SJCRH30 (cell line): ENCODE measurements at regions not wholly inside any gene's neighbourhood (a gene's known extent, or its start where the extent isn't known, plus 50 kb on each side); places are given as distances from the start of the nearest gene placed in this dataset.
A peak's percentile ranks its signal among the peaks of the same experiment; 100 is the strongest.

Experiments
- DNase-seq, 2 experiments: peaks; one replicate each; pipeline ENCODE4 v3.0.0-alpha.2; 2015 to 2020
- H3K27ac ChIP-seq: fragments of 250-450 bp; sonication (Bioruptor Pico); 2 replicates; pipeline ENCODE4 v1.5.1; 2020; ENCODE audit warnings: mild to moderate bottlenecking, moderate library complexity
- H3K27me3 ChIP-seq: fragments of 250-450 bp; sonication (Bioruptor Pico); 2 replicates; pipeline ENCODE4 v1.5.1; 2020; ENCODE audit warnings: mild to moderate bottlenecking, moderate library complexity
- H3K36me3 ChIP-seq: fragments of 250-450 bp; sonication (Bioruptor Pico); 2 replicates; pipeline ENCODE4 v1.5.1; 2020; ENCODE audit warnings: mild to moderate bottlenecking, moderate library complexity
- H3K4me1 ChIP-seq: fragments of 250-450 bp; sonication (Bioruptor Pico); 2 replicates; pipeline ENCODE4 v1.5.1; 2020; ENCODE audit warnings: mild to moderate bottlenecking, moderate library complexity
- H3K4me3 ChIP-seq: fragments of 250-450 bp; sonication (Bioruptor Pico); 2 replicates; pipeline ENCODE4 v1.5.1; 2020; ENCODE audit warnings: mild to moderate bottlenecking, moderate library complexity
- H3K9me3 ChIP-seq: fragments of 250-450 bp; sonication (Bioruptor Pico); replicated peaks from 2 replicates; pipeline ENCODE4 v1.5.1; 2020; ENCODE audit warnings: mild to moderate bottlenecking, moderate library complexity

DNA sequence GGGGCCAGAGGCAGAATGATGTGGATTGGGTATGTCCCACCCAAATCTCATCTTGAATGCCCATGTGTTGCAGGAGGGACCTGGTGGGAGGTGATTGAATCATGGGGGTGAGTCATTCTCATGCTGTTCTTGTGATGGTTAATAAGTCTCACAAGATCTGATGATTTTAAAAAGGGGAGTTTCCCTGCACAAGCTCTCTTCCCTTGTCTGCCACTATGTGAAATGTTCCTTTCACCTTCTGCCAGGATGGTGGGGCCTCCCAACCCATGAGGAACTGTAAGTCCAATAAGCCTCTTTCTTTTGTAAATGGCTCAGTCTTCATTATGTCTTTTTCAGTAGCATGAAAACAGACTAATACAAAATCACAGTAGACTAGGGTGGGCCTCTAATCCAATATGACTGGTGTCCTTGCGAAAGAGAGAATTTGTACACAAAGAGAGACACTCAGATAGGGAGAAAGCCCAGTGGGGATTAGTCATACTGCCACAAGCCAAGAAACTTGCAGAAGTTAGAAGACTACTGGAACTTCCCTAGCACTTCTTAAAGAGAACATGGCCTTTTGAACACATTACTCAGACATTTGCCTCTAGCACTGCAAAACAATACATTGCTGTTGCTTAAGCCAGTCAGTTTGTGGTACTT lies 68.4 kb downstream of the ANXA1 start:
- Histone ChIP-seq H3K9me3 (no peaks in the 10 kb centered on the region), H3K36me3 (no peaks in the 10 kb centered on the region), H3K27me3 (peaks cover 17% of the 10 kb centered on the region; the same call in 1 of the 2 replicates), H3K4me1 (no peaks in the 10 kb centered on the region), H3K4me3 (no peak overlapping the region), H3K27ac (no peak overlapping the region)
- no peak for DNase-seq

GRCh38 chr9:73223594-73223993 lies 71.9 kb downstream of the ANXA1 start:
- H3K27ac ChIP-seq: no peak overlapping the region
- no peaks in the 10 kb centered on the region for H3K36me3 ChIP-seq
- no peaks in the 10 kb centered on the region for H3K9me3 ChIP-seq
- H3K27me3 ChIP-seq: no peaks in the 10 kb centered on the region
- no peak for DNase-seq
- no peak overlapping the region for H3K4me3 ChIP-seq
- no peaks in the 10 kb centered on the region for H3K4me1 ChIP-seq

DNA sequence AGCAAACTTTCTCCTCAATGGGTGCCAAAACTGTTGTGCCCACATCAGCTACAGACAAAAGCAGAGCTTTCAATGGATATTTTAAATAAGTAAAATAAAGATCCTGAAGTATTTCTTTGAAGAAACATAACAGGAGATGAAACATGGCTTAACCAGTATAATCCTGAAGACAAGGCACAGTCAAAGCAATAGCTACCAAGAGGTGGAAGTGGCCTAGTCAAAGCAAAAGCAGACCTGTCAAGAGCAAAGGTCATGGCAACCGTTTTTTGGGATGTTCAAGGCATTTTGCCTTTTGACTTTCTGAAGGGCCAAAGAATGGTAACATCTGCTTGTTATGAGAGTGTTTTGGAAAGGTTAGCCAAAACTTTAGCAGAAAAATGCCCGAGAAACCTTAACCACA lies 77.9 kb downstream of the ANXA1 start:
- Histone ChIP-seq H3K4me3 (no peak overlapping the region), H3K36me3 (no peaks in the 10 kb centered on the region), H3K4me1 (no peaks in the 10 kb centered on the region), H3K9me3 (no peaks in the 10 kb centered on the region), H3K27ac (no peak overlapping the region), H3K27me3 (no peaks in the 10 kb centered on the region)
- no peak for DNase-seq

GRCh38 chr9:73230251-73230650 lies 78.6 kb downstream of the ANXA1 start:
- no peak overlapping the region for H3K27ac ChIP-seq
- H3K4me3 ChIP-seq: no peak overlapping the region
- no peaks in the 10 kb centered on the region for H3K36me3 ChIP-seq
- no peak for DNase-seq
- H3K4me1 ChIP-seq: no peaks in the 10 kb centered on the region
- H3K9me3 ChIP-seq: no peaks in the 10 kb centered on the region
- H3K27me3 ChIP-seq: no peaks in the 10 kb centered on the region

- no peaks in the 10 kb centered on the region for H3K9me3 ChIP-seq
- H3K27me3 ChIP-seq: no peaks in the 10 kb centered on the region
- H3K4me3 ChIP-seq: no peak overlapping the region
- no peak overlapping the region for H3K27ac ChIP-seq
- H3K4me1 ChIP-seq: no peaks in the 10 kb centered on the region
- H3K36me3 ChIP-seq: no peaks in the 10 kb centered on the region
- DNase-seq: no peak
Measured at GRCh38 chr9:73231203-73231602, 79.5 kb downstream of the ANXA1 start.

GRCh38 chr9:73233359-73234007 lies 81.8 kb downstream of the ANXA1 start:
- no peak overlapping the region for H3K27ac ChIP-seq
- H3K36me3 ChIP-seq: no peaks in the 10 kb centered on the region
- no peaks in the 10 kb centered on the region for H3K9me3 ChIP-seq
- H3K4me1 ChIP-seq: no peaks in the 10 kb centered on the region
- H3K27me3 ChIP-seq: no peaks in the 10 kb centered on the region
- no peak for DNase-seq
- H3K4me3 ChIP-seq: no peak overlapping the region

DNA sequence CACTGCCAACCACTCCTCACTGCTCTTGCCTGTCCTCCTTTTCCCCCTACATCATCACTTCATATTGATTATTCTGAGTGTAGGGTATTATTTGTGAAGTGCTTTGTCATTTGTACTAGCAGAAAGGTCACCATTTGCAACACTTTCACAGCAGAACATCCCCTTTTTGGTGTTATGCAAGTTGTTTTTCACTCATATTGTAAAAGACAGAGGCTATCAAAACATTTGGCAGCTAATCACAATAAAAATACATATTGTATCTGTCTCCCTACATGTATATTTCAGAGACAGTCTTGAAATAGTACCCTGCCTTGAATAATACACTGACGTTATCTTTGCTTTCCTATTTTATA lies 82.3 kb downstream of the ANXA1 start:
- no peaks in the 10 kb centered on the region for H3K36me3 ChIP-seq
- no peaks in the 10 kb centered on the region for H3K9me3 ChIP-seq
- no peak for DNase-seq
- no peak overlapping the region for H3K4me3 ChIP-seq
- H3K27me3 ChIP-seq: no peaks in the 10 kb centered on the region
- H3K27ac ChIP-seq: no peak overlapping the region
- H3K4me1 ChIP-seq: no peaks in the 10 kb centered on the region

GRCh38 chr9:73237140-73237539 lies 85.5 kb downstream of the ANXA1 start:
- DNase-seq: no peak
- H3K4me1 ChIP-seq: no peaks in the 10 kb centered on the region
- no peak overlapping the region for H3K4me3 ChIP-seq

GRCh38 chr9:73239570-73240265 lies 88.1 kb downstream of the ANXA1 start:
- no peak overlapping the region for H3K4me3 ChIP-seq
- no peaks in the 10 kb centered on the region for H3K27me3 ChIP-seq
- no peaks in the 10 kb centered on the region for H3K36me3 ChIP-seq
- H3K9me3 ChIP-seq: no peaks in the 10 kb centered on the region
- no peaks in the 10 kb centered on the region for H3K4me1 ChIP-seq
- no peak overlapping the region for H3K27ac ChIP-seq
- DNase-seq: no peak

More at GRCh38 chr9:73237140-73237539, 85.5 kb downstream of the ANXA1 start:
- no peaks in the 10 kb centered on the region for H3K27me3 ChIP-seq
- no peaks in the 10 kb centered on the region for H3K36me3 ChIP-seq
- H3K27ac ChIP-seq: no peak overlapping the region
- H3K9me3 ChIP-seq: no peaks in the 10 kb centered on the region

- H3K4me1 ChIP-seq: no peaks in the 10 kb centered on the region
- no peak for DNase-seq
- H3K27ac ChIP-seq: no peak overlapping the region
- no peak overlapping the region for H3K4me3 ChIP-seq
- H3K36me3 ChIP-seq: no peaks in the 10 kb centered on the region
- no peaks in the 10 kb centered on the region for H3K27me3 ChIP-seq
- H3K9me3 ChIP-seq: no peaks in the 10 kb centered on the region
Measured at GRCh38 chr9:73243078-73243477, 91.4 kb downstream of the ANXA1 start.

GRCh38 chr9:73259086-73259696 lies 107.5 kb downstream of the ANXA1 start:
- H3K27me3 ChIP-seq: peaks cover 7% of the 10 kb centered on the region; the same call in 1 of the 2 replicates
- no peaks in the 10 kb centered on the region for H3K36me3 ChIP-seq
- no peak for DNase-seq
- H3K27ac ChIP-seq: no peak overlapping the region
- H3K4me3 ChIP-seq: no peak overlapping the region
- H3K4me1 ChIP-seq: no peaks in the 10 kb centered on the region
- H3K9me3 ChIP-seq: no peaks in the 10 kb centered on the region

- no peak for DNase-seq
- Histone ChIP-seq H3K9me3 (no peaks in the 10 kb centered on the region), H3K4me3 (no peak overlapping the region), H3K27me3 (peaks cover 7% of the 10 kb centered on the region; the same call in 1 of the 2 replicates), H3K36me3 (no peaks in the 10 kb centered on the region), H3K4me1 (no peaks in the 10 kb centered on the region), H3K27ac (no peak overlapping the region)
Measured at GRCh38 chr9:73260506-73260905, 108.8 kb downstream of the ANXA1 start.

- no peaks in the 10 kb centered on the region for H3K36me3 ChIP-seq
- H3K27me3 ChIP-seq: peaks cover 7% of the 10 kb centered on the region
- no peaks in the 10 kb centered on the region for H3K4me1 ChIP-seq
- H3K9me3 ChIP-seq: no peaks in the 10 kb centered on the region
- no peak overlapping the region for H3K4me3 ChIP-seq
- DNase-seq: no peak
- H3K27ac ChIP-seq: no peak overlapping the region
Measured at GRCh38 chr9:73264631-73265030, 113.0 kb downstream of the ANXA1 start.

GRCh38 chr9:73265876-73266275 lies 114.2 kb downstream of the ANXA1 start:
- Histone ChIP-seq H3K4me3 (no peak overlapping the region), H3K27me3 (peaks cover 3% of the 10 kb centered on the region), H3K4me1 (no peaks in the 10 kb centered on the region), H3K27ac (no peak overlapping the region), H3K9me3 (no peaks in the 10 kb centered on the region), H3K36me3 (no peaks in the 10 kb centered on the region)
- no peak for DNase-seq

DNA sequence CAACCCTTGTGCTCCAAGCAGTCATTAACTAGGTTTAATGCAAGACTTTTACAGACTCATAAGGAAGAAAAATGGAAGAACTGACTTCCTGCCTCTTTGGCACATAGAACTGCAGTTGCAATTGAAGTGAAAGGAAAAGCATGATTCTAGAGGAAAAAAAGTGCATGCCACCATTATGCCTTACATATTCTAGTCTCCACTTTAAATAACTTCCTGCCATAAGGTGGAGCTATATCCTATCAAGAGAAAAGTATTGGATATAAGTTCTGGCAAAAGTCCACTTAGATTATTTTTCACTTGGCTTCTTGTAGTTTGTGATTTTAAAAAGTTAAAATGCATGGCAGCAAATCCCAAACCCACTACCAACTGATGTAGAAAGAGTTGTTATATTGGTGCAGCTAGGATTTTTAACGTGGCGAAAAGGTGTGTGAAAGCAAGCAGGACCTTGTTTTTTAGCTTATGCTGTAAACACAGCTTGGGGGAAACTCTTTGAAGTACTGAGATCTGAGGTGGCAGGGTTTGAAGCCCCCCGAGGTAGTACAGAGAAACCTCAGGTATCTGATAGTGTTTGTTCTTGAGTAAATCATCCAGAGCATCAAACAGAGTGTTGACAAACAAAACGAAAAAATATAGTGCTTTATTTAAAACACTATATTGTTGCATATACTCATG lies 117.9 kb downstream of the ANXA1 start:
- no peaks in the 10 kb centered on the region; the same call in 1 of the 2 replicates for H3K27me3 ChIP-seq
- H3K9me3 ChIP-seq: no peaks in the 10 kb centered on the region
- no peaks in the 10 kb centered on the region for H3K4me1 ChIP-seq
- no peak overlapping the region for H3K27ac ChIP-seq
- H3K36me3 ChIP-seq: no peaks in the 10 kb centered on the region
- H3K4me3 ChIP-seq: no peak overlapping the region
- peak in 1 of 2 experiments; percentile 16 for DNase-seq
